Upper lobe of left lung (tissue), 4 donors: ENCODE measurements at regions not wholly inside any gene's neighbourhood (a gene's known extent, or its start where the extent isn't known, plus 50 kb on each side); places are given as distances from the start of the nearest gene placed in this dataset.

Source experiments
- CTCF ChIP-seq, 6 experiments: fragments of 450-650 bp in 4 of 6; fragments of 200-600 bp in 2 of 6; sonication (generic) in 2 of 6; IDR thresholded peaks; one replicate each; pipeline ENCODE4 v1.5.1; 2016 to 2019; ENCODE audit warnings: antibody characterized with exemption in 6 of 6
- EP300 ChIP-seq, 4 donors: sonication (generic); formaldehyde crosslinking; IDR thresholded peaks; one replicate each; pipeline ENCODE4 v1.5.1; 2017; ENCODE audit warnings: antibody characterized with exemption in 4 of 4, control low read depth in 2 of 4
- POLR2A ChIP-seq, 4 donors: fragments of 450-650 bp; IDR thresholded peaks; one replicate each; pipeline ENCODE4 v1.5.1; 2016 to 2017; ENCODE audit warnings: antibody characterized with exemption in 4 of 4, mild to moderate bottlenecking in 2 of 4
- POLR2AphosphoS5 ChIP-seq, 2 donors: sonication (generic); formaldehyde crosslinking; IDR thresholded peaks; one replicate each; pipeline ENCODE4 v1.5.1; 2017; ENCODE audit warnings: antibody characterized with exemption in 2 of 2

- TF ChIP-seq CTCF (IDR thresholded peaks at IDR 0.05) (no peak), POLR2A (IDR thresholded peaks at IDR 0.05) (no peak), EP300 (IDR thresholded peaks at IDR 0.05) (no peak), POLR2AphosphoS5 (IDR thresholded peaks at IDR 0.05) (no peak)
Measured at GRCh38 chr4:3714642-3715001, 51.6 kb upstream of the ADRA2C start.
